Stimulated activated CD8-positive, alpha-beta memory T cell treated with anti-CD3 and anti-CD28 coated beads, Interleukin-7, amount 100 ng/mL, for 1 hour (primary cell): ENCODE measurements at regions not wholly inside any gene's neighbourhood (a gene's known extent, or its start where the extent isn't known, plus 50 kb on each side); places are given as distances from the start of the nearest gene placed in this dataset.
A peak's percentile ranks its signal among the peaks of the same experiment; 100 is the strongest.

ENCODE experiments used
- DNase-seq, 2 donors: peaks; one replicate each; pipeline ENCODE4 v3.0.0-alpha.2; 2020; ENCODE audit warnings: low read depth in 2 of 2

DNA sequence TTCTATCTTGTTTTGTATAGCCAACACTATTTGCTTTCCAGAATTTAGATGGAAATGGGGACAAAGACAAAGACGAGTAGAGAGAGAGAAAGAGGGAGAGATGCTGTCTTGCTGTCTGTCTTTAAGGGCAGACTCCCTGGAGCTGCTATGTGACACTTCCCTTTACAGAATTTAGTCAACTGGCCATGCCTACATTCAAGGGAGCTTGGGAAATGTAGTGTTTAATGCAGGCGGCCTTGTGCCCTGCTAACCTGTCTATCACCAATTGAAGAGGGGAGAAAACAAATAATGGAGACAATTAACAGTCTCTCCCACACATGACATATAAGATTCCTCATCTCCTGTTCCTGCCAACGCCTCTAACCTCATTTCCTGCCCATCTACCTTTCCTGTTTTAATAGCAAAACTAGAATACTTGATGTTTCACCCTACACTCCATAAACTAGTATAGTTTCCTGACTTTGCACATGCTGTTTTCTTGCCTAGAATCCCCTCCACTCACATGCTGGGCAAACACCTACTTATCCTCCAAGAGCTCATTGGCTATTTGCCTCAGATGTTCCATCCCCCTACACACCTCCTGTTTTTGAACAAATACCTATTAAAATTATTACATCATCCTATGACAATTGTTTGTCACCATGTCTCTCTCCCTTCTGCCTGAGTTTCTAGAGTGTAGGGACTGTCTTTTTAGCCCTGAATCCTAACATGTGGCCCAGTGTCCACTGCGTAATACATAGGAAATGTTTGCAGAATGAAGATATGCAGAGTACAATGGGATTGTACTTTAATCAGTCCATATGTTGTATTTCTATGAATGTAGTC is 117.2 kb downstream of the SLC25A24 start:
- DNase-seq: no peak

DNA sequence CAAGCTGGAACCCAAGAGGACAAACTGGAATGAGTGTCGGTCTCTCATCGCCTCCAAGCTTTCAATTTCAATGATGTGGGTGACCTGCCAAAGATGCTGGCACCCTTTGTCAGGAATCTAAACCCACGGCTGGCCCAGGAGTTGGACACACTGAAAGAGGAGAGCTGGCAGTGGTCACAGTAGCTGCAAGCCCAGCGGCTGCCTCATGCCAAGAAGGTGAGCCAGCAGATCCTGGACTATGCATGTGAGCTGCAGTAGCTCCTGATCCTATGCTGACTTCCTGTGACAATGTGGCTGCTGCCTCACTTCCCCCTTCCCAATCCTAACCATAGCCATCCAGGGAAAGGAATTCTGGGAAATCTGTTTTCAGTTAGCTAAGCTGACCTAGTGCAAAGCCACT is 117.0 kb upstream of the VAV3 start:
- no peak for DNase-seq

DNA sequence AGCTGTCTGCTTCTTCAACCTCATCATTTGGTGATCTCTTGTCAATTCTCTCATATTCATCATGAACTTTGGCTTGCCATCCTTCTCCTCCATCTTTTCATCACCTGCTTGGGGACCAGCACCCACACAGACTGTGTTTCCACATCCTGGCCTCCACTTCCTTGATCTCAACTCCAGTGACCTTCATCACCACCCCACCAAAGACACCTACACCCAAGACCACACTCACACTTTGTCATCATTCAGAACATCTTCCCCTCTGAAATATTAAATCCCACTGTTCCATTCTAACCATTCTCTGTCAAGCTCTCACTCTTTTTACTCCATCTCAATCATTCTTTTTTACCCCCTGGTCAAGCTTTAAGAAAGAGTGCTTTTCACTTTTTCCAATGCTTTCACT is 115.5 kb upstream of the VAV3 start:
- peak in 1 of 2 donors; percentile 10 for DNase-seq

- DNase-seq: peak in 1 of 2 donors; percentile 2
Observed at GRCh38 chr1:108079440-108080025, 114.6 kb upstream of the VAV3 start.

DNA sequence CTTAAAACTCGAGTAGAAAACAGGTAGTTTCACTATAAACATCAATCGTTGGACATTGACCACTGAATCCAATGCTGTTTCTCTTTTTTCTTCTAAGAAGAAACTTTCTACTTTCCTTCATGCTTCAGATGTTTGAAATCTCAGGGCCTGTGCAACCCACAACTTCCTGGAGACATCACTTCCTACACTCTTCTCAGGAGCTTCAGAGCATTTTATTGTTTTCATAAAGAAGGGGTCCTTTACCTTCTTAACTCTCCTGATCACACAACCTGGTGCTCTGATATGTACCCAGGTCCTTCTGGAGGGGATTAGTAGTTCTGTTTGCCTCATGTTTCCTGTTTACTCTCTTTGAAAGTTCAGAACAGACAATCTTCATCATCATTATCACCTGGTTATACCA is 113.0 kb upstream of the VAV3 start:
- DNase-seq: no peak

DNA sequence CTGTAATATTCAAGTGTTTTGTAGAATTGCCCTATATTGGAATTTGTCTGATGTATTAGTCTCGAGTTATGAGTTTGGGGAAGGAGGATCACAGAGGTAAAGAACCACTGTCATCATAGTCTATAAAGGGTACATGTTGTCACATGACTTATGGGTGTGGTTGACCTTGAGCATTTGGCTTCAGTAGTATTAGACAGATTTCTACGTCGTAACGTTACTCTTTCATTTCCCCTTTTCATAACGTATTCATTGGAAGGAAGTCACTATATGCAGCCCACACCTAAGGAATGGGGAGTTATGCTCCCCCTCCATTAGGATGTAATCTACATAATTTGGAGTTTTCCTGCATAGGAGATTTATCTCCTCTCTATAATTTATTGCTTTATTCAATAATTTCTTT is 110.1 kb upstream of the VAV3 start:
- DNase-seq: no peak

GRCh38 chr1:108072776-108073175 is 107.8 kb upstream of the VAV3 start:
- DNase-seq: no peak

- DNase-seq: no peak
Observed at GRCh38 chr1:108072212-108072611, 107.2 kb upstream of the VAV3 start.

DNA sequence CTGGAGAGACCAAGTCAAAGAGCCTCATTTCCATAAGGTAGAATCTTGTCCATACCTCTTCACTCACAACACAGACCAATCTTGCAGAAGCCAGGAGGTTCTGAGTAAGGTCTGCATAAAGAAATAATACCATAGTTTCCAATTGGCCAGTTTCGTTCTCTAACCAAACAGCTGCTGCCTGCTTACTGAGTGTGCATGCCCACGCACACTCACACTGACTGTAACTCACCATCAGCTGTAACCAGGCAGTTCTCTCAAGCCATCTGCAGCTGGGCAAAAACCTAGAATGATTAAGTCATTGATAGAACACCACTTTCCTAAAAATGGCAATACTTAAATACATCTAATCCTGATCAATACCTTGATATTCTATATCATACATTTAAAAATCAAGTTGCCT is 106.6 kb upstream of the VAV3 start:
- DNase-seq: no peak

- DNase-seq: no peak
Observed at GRCh38 chr1:108070662-108071061, 105.7 kb upstream of the VAV3 start.

GRCh38 chr1:108067884-108068540 is 103.0 kb upstream of the VAV3 start:
- no peak for DNase-seq

DNA sequence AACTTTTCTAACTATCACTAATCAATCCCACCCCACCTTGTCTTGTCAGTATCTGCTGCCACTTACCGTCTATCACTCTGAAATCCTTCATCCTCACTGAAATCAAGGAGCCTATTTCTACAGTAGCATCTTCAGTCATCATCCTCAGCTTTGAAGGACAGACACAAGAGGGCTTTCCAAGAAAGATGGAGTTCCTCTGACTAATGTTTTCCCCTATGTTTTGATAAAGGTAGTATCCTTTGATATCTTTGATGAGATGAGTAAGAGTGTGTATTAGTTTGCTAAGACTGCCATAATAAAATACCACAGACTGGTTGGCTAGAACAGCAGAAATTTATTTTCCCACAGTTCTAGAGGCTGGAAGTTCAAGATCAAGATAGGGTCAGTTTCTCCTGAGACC is 101.8 kb upstream of the VAV3 start:
- DNase-seq: no peak

DNA sequence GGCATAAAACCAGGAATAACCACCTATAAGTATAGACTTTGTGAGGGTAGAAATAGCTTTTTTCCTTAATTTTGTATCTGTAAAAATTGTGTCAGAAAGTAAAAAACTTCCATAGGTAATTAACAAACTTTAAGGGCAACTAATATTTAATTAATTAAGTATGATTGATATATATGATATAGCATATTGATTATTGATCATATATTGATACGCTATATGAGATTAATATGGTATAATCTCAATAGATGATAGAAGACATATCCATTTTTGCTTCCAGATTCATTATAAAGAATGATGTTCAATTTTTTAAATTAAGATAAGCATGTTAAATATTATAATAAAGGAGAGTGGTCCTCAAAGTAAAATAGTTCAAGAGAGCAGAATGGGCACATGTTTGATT is 99.3 kb upstream of the VAV3 start:
- DNase-seq: no peak

DNA sequence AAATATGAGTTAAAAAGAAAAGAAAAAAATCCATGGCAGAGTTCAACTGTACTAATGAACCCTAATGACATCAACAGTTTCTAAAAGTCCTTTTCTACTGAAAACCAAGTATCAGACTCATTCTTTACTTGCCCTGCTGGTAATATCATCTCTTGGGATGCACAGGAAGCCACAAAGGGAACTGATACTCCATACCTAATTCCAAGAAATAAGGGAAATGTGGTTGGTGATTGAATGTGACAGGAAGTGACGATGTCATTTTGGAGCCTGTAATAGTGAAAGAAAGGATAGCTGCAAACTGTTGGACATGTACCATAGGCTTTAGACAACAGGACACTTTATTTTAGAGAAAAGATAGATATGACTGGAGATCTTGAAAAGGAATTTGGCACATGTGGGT is 98.7 kb upstream of the VAV3 start:
- no peak for DNase-seq

DNA sequence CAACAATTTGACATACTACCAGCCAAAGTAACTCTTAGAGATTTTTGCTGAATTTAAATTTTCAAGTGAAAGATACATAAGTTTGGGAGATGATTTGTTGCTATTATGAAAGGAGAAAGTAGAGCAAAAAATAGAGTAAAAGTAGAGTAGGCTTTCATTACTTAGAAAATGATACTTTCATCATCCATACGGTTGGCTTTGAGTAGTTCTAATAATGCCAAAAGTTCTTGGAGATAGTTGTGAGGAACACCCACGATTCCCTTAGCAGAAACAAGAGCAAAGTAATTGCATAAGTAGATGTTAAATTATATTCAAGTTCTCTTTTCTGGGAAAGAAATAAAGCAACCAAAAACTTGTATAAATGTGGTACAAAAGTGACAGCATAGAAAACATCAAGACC is 95.0 kb upstream of the VAV3 start:
- DNase-seq: no peak

DNA sequence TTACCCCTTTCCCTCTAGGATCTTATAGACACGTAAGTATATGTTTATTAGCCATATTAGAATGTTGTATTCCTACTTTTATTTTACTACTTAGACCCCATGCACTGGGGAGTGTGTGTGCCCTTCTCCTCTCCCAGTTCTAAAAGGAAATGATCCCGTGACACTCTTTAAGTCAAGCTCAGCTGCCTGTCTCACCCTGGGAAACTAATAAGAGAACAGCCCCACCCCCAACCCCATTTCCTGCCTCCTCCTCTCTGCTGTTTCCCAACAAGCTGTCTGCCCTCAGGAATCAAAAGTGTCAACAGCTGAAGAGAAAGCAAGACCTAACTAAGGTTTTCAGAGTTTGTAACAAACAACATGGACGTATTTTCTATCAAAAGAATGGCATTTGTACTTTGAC is 92.6 kb upstream of the VAV3 start:
- DNase-seq: no peak

- DNase-seq: no peak
Observed at GRCh38 chr1:108056436-108056990, 91.5 kb upstream of the VAV3 start.

GRCh38 chr1:108055387-108055786 is 90.4 kb upstream of the VAV3 start:
- no peak for DNase-seq

- no peak for DNase-seq
Observed at GRCh38 chr1:108054396-108054795, 89.4 kb upstream of the VAV3 start.

GRCh38 chr1:108053270-108054013 is 88.5 kb upstream of the VAV3 start:
- no peak for DNase-seq

DNA sequence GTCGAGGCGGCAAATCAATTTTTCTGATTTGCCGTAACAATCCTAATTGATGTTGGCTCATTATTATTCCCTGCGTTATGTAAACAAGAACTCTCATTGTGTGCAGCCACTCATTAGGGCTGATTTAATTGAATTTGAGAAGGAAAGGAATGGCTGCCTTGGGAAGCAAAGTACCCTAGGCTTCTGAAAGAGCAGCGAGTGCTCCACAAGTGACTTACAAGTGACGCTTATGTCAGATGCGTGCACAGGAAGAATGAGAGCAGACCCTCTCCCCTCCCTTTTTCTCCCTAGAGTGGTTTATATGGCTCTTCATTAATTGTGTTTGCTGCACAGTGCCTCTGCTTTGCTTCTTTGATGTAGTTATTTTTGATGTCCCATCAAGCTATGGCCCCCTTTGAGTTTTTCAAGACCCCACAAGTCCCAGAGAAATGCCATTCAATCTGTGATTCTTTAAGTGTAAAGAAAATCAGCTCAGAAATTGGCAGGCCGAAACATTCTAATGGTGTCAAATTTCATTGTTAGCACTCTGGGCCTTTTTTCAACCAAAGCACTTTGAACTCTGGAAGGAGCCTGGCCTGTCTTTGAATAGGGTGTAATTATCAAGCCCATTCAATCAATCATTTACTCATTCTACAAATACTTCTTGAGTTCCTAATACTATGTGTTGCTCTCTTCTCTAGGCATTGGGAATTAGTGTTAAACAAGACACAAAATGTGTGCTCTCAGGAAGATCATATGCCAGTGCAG is 86.8 kb upstream of the VAV3 start:
- DNase-seq: no peak
